Central memory CD8-positive, alpha-beta T cell (primary cell): ENCODE measurements at regions not wholly inside any gene's neighbourhood (a gene's known extent, or its start where the extent isn't known, plus 50 kb on each side); places are given as distances from the start of the nearest gene placed in this dataset.
"Not testable (repeated sequence)": the region's sequence is repeated elsewhere in the genome, so short reads cannot be mapped to it uniquely, and the experiment has no call there.

Experiments used
- ATAC-seq: fragments of 150-1000 bp; cut with Tn5 transposase; replicated peaks from 2 replicates; pipeline ENCODE4 v1.10.0; 2022; ENCODE audit warnings: mild to moderate bottlenecking, moderate FRiP score, moderate number of reproducible peaks; ENCODE audit not compliant: poor library complexity, severe bottlenecking; ENCODE audit errors: extremely low read depth
- DNase-seq, 2 donors: peaks; one replicate each; pipeline ENCODE4 v3.0.0; 2021; ENCODE audit warnings: low spot score in 2 of 2
- H3K27ac Mint-ChIP-seq: one replicate; pipeline ENCODE4 v1.8.0; 2022; ENCODE audit warnings: low read depth, mild to moderate bottlenecking, moderate library complexity, mixed read lengths
- H3K27me3 Mint-ChIP-seq: one replicate; pipeline ENCODE4 v1.8.0; 2022; ENCODE audit warnings: mixed read lengths
- H3K36me3 Mint-ChIP-seq: one replicate; pipeline ENCODE4 v1.8.0; 2022; ENCODE audit warnings: mild to moderate bottlenecking, moderate library complexity, mixed read lengths; ENCODE audit not compliant: insufficient read depth
- H3K4me1 Mint-ChIP-seq: one replicate; pipeline ENCODE4 v1.8.0; 2022; ENCODE audit warnings: mixed read lengths
- H3K4me3 Mint-ChIP-seq: one replicate; pipeline ENCODE4 v1.8.0; 2022; ENCODE audit warnings: mild to moderate bottlenecking, moderate library complexity, mixed read lengths
- H3K9me3 Mint-ChIP-seq: one replicate; pipeline ENCODE4 v1.8.0; 2022; ENCODE audit warnings: mixed read lengths

- not testable (repeated sequence) for H3K36me3 Mint-ChIP-seq, H3K4me3 Mint-ChIP-seq, H3K4me1 Mint-ChIP-seq, H3K27ac Mint-ChIP-seq, H3K9me3 Mint-ChIP-seq, ATAC-seq, DNase-seq
- peaks cover 64% of the 10 kb centered on the region for H3K27me3 Mint-ChIP-seq
Observed at GRCh38 chr15:75792236-75792635, 51.0 kb upstream of the UBE2Q2 start.

DNA sequence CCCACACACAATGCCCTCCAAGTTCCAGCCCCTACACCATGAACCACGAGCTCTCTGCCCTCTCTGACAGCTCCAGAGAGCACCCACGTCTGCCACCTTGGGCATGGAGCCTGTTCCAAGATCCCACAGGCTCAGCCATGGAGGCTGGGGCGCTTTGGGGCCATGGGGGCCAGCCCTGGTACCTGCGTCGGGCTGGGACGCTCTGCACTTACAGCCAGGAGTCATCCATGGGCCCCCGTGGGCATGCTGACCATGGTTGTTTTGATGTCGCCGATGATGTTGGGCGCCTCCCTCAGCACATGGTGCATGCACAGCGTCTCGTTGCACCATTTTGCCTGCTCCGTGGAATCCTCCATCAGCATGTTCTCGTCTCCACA lies 51.9 kb upstream of the UBE2Q2 start:
- no peaks in the 10 kb centered on the region for H3K4me1 Mint-ChIP-seq
- H3K4me3 Mint-ChIP-seq = no peak overlapping the region
- ATAC-seq (no peak), DNase-seq (no peak)
- no peak overlapping the region for H3K27ac Mint-ChIP-seq
- peaks cover 1% of the 10 kb centered on the region for H3K36me3 Mint-ChIP-seq
- peaks cover 64% of the 10 kb centered on the region for H3K27me3 Mint-ChIP-seq
- H3K9me3 Mint-ChIP-seq = no peaks in the 10 kb centered on the region

- Mint-ChIP-seq H3K4me3 (no peak overlapping the region), H3K27ac (no peak overlapping the region), H3K4me1 (no peaks in the 10 kb centered on the region), H3K36me3 (peaks cover 1% of the 10 kb centered on the region), H3K27me3 (peaks cover 69% of the 10 kb centered on the region), H3K9me3 (no peaks in the 10 kb centered on the region)
- peak in 1 of 2 donors; percentile 1 for DNase-seq
- ATAC-seq = no peak
Observed at GRCh38 chr15:75790631-75791336, 52.5 kb upstream of the UBE2Q2 start.

GRCh38 chr15:75786575-75786947 lies 56.7 kb upstream of the UBE2Q2 start:
- no peaks in the 10 kb centered on the region for H3K9me3 Mint-ChIP-seq
- ATAC-seq (no peak), DNase-seq (peak in 1 of 2 donors; percentile 3)
- H3K27me3 Mint-ChIP-seq = peaks cover 64% of the 10 kb centered on the region
- H3K4me1 Mint-ChIP-seq = no peaks in the 10 kb centered on the region
- no peak overlapping the region for H3K4me3 Mint-ChIP-seq
- H3K36me3 Mint-ChIP-seq = peaks cover 1% of the 10 kb centered on the region
- H3K27ac Mint-ChIP-seq = no peak overlapping the region

- Mint-ChIP-seq H3K27ac (no peak overlapping the region), H3K4me3 (no peak overlapping the region), H3K4me1 (no peaks in the 10 kb centered on the region), H3K9me3 (no peaks in the 10 kb centered on the region), H3K36me3 (peaks cover 1% of the 10 kb centered on the region), H3K27me3 (peaks cover 63% of the 10 kb centered on the region)
- DNase-seq (peak in 1 of 2 donors; percentile 9), ATAC-seq (no peak)
Observed at GRCh38 chr15:75785771-75786574, 57.3 kb upstream of the UBE2Q2 start.

DNA sequence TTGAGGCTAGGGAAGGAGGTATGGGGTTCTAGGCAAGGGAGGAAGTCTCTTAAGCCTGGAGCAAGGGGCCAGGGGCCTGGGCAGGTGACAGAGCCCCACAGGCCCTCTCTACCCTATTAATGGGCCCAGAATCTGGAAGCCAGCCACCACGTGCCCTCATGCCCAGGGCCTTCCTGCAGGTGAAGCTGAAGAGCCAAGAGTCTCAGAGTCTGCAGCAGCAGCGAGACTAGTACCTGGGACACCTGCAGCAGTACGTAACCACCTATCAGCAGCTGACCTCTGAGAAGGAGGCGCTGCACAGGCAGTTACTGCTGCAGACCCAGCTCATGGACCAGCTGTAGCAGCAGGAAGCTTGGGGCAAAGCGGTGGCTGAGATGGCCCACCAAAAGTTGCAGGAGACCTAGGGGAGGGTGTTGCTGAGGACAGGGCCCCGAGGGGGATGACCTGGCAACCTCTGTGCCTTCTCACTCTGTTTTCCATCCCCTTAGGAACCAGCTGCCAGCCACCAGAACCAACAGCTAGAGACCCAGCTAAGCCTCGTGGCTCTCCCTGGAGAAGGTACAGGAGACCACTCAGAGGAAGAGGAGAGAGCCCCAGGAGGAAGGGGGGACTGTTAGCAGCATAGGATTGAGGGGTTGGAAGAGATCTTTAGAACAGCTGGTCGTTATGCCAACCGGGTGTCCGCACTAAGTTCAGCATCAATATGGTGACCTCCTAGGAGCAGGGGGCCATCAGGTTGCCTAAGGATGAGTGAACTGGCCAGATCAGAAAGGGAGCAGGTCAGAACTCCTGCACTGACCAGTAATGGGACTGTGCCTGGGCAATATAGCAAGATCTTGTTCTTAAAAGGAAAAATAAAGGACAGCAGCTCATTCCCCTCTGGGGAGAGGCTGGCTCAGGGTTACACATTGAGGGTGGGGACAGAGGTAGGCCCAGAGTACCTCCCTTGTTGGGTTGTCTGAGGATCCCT lies 58.5 kb upstream of the UBE2Q2 start:
- not testable (repeated sequence) for H3K36me3 Mint-ChIP-seq, H3K4me1 Mint-ChIP-seq, H3K9me3 Mint-ChIP-seq, H3K4me3 Mint-ChIP-seq, H3K27ac Mint-ChIP-seq, ATAC-seq
- DNase-seq = peak in 1 of 2 donors; percentile 3
- H3K27me3 Mint-ChIP-seq = peaks cover 65% of the 10 kb centered on the region

DNA sequence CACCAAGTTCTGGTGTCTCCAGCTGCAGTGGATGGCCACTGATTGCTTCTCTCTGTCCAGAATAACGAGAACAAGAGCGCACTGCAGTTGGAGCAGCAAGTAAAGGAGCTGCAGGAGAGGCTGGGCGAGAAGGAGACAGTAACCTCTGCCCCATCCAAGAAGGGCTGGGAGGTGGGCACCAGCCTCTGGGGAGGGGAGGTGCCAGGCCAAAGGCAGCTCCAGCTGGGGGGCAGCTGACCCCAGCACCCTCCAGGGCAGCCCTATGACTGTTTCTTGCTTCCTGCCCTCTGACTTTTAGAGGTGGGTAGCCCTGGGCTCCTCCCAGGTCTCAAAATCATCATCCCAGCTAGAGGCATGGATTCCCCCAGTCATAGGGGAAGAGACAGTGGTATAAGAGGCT lies 59.7 kb upstream of the UBE2Q2 start:
- not testable (repeated sequence) for H3K4me3 Mint-ChIP-seq, H3K36me3 Mint-ChIP-seq, DNase-seq, H3K9me3 Mint-ChIP-seq, H3K4me1 Mint-ChIP-seq, H3K27ac Mint-ChIP-seq, ATAC-seq
- peaks cover 77% of the 10 kb centered on the region for H3K27me3 Mint-ChIP-seq

GRCh38 chr15:75782926-75783325 lies 60.3 kb upstream of the UBE2Q2 start:
- H3K27ac Mint-ChIP-seq = no peak overlapping the region
- peaks cover 80% of the 10 kb centered on the region for H3K27me3 Mint-ChIP-seq
- DNase-seq = no peak
- no peaks in the 10 kb centered on the region for H3K4me1 Mint-ChIP-seq
- ATAC-seq = no peak
- H3K36me3 Mint-ChIP-seq = no peaks in the 10 kb centered on the region
- H3K9me3 Mint-ChIP-seq = no peaks in the 10 kb centered on the region
- H3K4me3 Mint-ChIP-seq = no peak overlapping the region

GRCh38 chr15:75780995-75781394 lies 62.3 kb upstream of the UBE2Q2 start:
- ATAC-seq, H3K9me3 Mint-ChIP-seq, H3K4me3 Mint-ChIP-seq, H3K36me3 Mint-ChIP-seq, H3K27ac Mint-ChIP-seq, H3K4me1 Mint-ChIP-seq, DNase-seq: not testable (repeated sequence)
- H3K27me3 Mint-ChIP-seq = peaks cover 69% of the 10 kb centered on the region

- no peaks in the 10 kb centered on the region for H3K9me3 Mint-ChIP-seq
- DNase-seq = no peak
- no peak overlapping the region for H3K4me3 Mint-ChIP-seq
Observed at GRCh38 chr15:75779504-75779903, 63.7 kb upstream of the UBE2Q2 start.

GRCh38 chr15:75776871-75777610 lies 64.4 kb upstream of the CSPG4 start:
- not testable (repeated sequence) for H3K9me3 Mint-ChIP-seq, H3K4me3 Mint-ChIP-seq, H3K4me1 Mint-ChIP-seq, H3K27ac Mint-ChIP-seq, ATAC-seq, H3K36me3 Mint-ChIP-seq, DNase-seq
- peaks cover 46% of the 10 kb centered on the region for H3K27me3 Mint-ChIP-seq

More at GRCh38 chr15:75779504-75779903, 63.7 kb upstream of the UBE2Q2 start:
- Mint-ChIP-seq H3K4me1 (no peaks in the 10 kb centered on the region), H3K36me3 (no peaks in the 10 kb centered on the region), H3K27me3 (peaks cover 60% of the 10 kb centered on the region), H3K27ac (no peak overlapping the region)
- ATAC-seq = no peak

- H3K9me3 Mint-ChIP-seq = no peaks in the 10 kb centered on the region
- no peak overlapping the region for H3K4me3 Mint-ChIP-seq
- no peaks in the 10 kb centered on the region for H3K36me3 Mint-ChIP-seq
- ATAC-seq (no peak), DNase-seq (no peak)
- no peak overlapping the region for H3K27ac Mint-ChIP-seq
- peaks cover 37% of the 10 kb centered on the region for H3K27me3 Mint-ChIP-seq
- no peaks in the 10 kb centered on the region for H3K4me1 Mint-ChIP-seq
Observed at GRCh38 chr15:75776065-75776423, 63.4 kb upstream of the CSPG4 start.
